ENCODE measurements at regions not wholly inside any gene's neighbourhood (a gene's known extent, or its start where the extent isn't known, plus 50 kb on each side); places are given as distances from the start of the nearest gene placed in this dataset.

GRCh38 chr17:6358131-6358530 is 76.8 kb downstream of the AIPL1 start:
- Histone ChIP-seq H3K79me2 (ENCODE audit: insufficient read depth, low read length) (no peaks in the 10 kb centered on the region), H3K27ac (ENCODE audit: low read depth, low read length) (no peak overlapping the region), H3K4me3 (ENCODE audit: insufficient read depth, low read length) (no peak overlapping the region), H4K20me1 (ENCODE audit: insufficient read depth, low read length) (no peaks in the 10 kb centered on the region), H3K36me3 (ENCODE audit: insufficient read depth, low read length) (no peaks in the 10 kb centered on the region), H3K4me2 (ENCODE audit: insufficient read depth, low read length) (no peak overlapping the region), H2AFZ (ENCODE audit: low read length) (no peak overlapping the region), H3K27me3 (ENCODE audit: insufficient read depth, low read length) (peaks cover 3% of the 10 kb centered on the region), H3K4me1 (ENCODE audit: insufficient read depth, low read length) (no peaks in the 10 kb centered on the region), H3K9me3 (ENCODE audit: low read depth, low read length) (no peaks in the 10 kb centered on the region)
- DNase-seq (ENCODE audit: insufficient read length, low spot score, missing footprints), result no peak
- TF ChIP-seq, protein P1, sequence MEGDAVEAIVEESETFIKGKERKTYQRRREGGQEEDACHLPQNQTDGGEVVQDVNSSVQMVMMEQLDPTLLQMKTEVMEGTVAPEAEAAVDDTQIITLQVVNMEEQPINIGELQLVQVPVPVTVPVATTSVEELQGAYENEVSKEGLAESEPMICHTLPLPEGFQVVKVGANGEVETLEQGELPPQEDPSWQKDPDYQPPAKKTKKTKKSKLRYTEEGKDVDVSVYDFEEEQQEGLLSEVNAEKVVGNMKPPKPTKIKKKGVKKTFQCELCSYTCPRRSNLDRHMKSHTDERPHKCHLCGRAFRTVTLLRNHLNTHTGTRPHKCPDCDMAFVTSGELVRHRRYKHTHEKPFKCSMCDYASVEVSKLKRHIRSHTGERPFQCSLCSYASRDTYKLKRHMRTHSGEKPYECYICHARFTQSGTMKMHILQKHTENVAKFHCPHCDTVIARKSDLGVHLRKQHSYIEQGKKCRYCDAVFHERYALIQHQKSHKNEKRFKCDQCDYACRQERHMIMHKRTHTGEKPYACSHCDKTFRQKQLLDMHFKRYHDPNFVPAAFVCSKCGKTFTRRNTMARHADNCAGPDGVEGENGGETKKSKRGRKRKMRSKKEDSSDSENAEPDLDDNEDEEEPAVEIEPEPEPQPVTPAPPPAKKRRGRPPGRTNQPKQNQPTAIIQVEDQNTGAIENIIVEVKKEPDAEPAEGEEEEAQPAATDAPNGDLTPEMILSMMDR (IDR thresholded peaks at IDR 0.05; ENCODE audit: extremely low read depth, low read depth, low read length), result no peak

GRCh38 chr17:6356562-6356961 is 78.4 kb downstream of the AIPL1 start:
- Histone ChIP-seq H3K79me2 (ENCODE audit: insufficient read depth, low read length) (no peaks in the 10 kb centered on the region), H3K4me2 (ENCODE audit: insufficient read depth, low read length) (no peak overlapping the region), H3K4me1 (ENCODE audit: insufficient read depth, low read length) (no peaks in the 10 kb centered on the region), H3K4me3 (ENCODE audit: insufficient read depth, low read length) (no peak overlapping the region), H4K20me1 (ENCODE audit: insufficient read depth, low read length) (no peaks in the 10 kb centered on the region), H3K27me3 (ENCODE audit: insufficient read depth, low read length) (peaks cover 3% of the 10 kb centered on the region), H3K36me3 (ENCODE audit: insufficient read depth, low read length) (no peaks in the 10 kb centered on the region), H3K27ac (ENCODE audit: low read depth, low read length) (no peak overlapping the region), H2AFZ (ENCODE audit: low read length) (no peak overlapping the region), H3K9me3 (ENCODE audit: low read depth, low read length) (no peaks in the 10 kb centered on the region)
- TF ChIP-seq, protein P1 (IDR thresholded peaks at IDR 0.05; ENCODE audit: extremely low read depth, low read depth, low read length), result no peak
- DNase-seq (ENCODE audit: insufficient read length, low spot score, missing footprints), result no peak

- DNase-seq (ENCODE audit: insufficient read length, low spot score, missing footprints), result no peak
- Histone ChIP-seq H3K4me3 (ENCODE audit: insufficient read depth, low read length) (no peak overlapping the region), H3K27ac (ENCODE audit: low read depth, low read length) (no peak overlapping the region), H3K4me2 (ENCODE audit: insufficient read depth, low read length) (no peak overlapping the region), H2AFZ (ENCODE audit: low read length) (no peak overlapping the region), H3K36me3 (ENCODE audit: insufficient read depth, low read length) (no peaks in the 10 kb centered on the region), H3K4me1 (ENCODE audit: insufficient read depth, low read length) (no peaks in the 10 kb centered on the region), H4K20me1 (ENCODE audit: insufficient read depth, low read length) (no peaks in the 10 kb centered on the region), H3K27me3 (ENCODE audit: insufficient read depth, low read length) (no peaks in the 10 kb centered on the region), H3K79me2 (ENCODE audit: insufficient read depth, low read length) (no peaks in the 10 kb centered on the region), H3K9me3 (ENCODE audit: low read depth, low read length) (no peaks in the 10 kb centered on the region)
- TF ChIP-seq, protein P1 (IDR thresholded peaks at IDR 0.05; ENCODE audit: extremely low read depth, low read depth, low read length), result no peak
These were observed 79.7 kb downstream of the AIPL1 start for GRCh38 chr17:6355196-6355595.

DNA sequence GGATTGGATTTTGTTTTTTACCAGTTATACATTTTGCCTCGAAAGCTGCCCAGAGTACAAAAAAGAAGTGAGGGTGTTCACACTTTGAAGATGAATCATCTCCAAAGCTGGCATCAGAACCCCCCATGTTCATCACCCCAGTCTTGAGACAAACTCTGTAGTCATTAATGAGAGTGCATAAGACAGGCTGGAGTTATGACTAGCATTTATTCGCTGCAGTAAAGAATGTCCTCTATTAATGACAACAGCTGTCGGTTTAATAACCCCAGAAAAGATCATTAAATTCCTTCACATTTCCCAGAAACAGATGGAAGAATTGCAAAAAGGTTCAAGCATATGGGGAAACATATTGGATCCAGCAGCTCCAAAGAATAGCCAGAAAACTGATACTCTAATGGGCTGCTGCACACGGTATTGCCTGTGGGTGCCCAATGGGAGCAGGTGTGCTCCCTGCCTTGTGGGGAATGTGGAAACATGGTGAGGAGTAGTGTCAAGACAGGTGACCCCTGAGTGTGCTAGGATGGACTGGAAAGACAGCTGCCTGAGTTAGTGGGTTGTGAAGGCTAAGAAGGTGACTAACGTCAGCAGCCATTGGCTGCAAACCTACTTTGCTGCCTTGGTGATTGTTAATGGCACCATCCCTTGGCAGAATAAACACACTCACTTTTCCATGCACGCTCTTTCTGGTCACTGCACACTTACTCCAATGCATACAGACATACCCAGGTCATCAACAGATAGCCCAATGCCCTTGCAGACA is 81.9 kb downstream of the AIPL1 start:
- H3K79me2 ChIP-seq (ENCODE audit: insufficient read depth, low read length), result no peaks in the 10 kb centered on the region
- no peaks in the 10 kb centered on the region for H3K4me1 ChIP-seq (ENCODE audit: insufficient read depth, low read length)
- H3K36me3 ChIP-seq (ENCODE audit: insufficient read depth, low read length), result no peaks in the 10 kb centered on the region
- H3K27me3 ChIP-seq (ENCODE audit: insufficient read depth, low read length), result no peaks in the 10 kb centered on the region
- H4K20me1 ChIP-seq (ENCODE audit: insufficient read depth, low read length), result no peaks in the 10 kb centered on the region
- DNase-seq (ENCODE audit: insufficient read length, low spot score, missing footprints), result no peak
- no peaks in the 10 kb centered on the region for H3K9me3 ChIP-seq (ENCODE audit: low read depth, low read length)
- H3K4me3 ChIP-seq (ENCODE audit: insufficient read depth, low read length), result no peak overlapping the region
- TF ChIP-seq, protein P1 (IDR thresholded peaks at IDR 0.05; ENCODE audit: extremely low read depth, low read depth, low read length), result no peak
- no peak overlapping the region for H3K27ac ChIP-seq (ENCODE audit: low read depth, low read length)
- no peak overlapping the region for H3K4me2 ChIP-seq (ENCODE audit: insufficient read depth, low read length)
- H2AFZ ChIP-seq (ENCODE audit: low read length), result no peak overlapping the region

All from osteoblast (primary cell).